Nephron (organoid): ENCODE measurements at regions not wholly inside any gene's neighbourhood (a gene's known extent, or its start where the extent isn't known, plus 50 kb on each side); places are given as distances from the start of the nearest gene placed in this dataset.
"Not testable (repeated sequence)": the region's sequence is repeated elsewhere in the genome, so short reads cannot be mapped to it uniquely, and the experiment has no call there.

Experiments
- H3K27ac Mint-ChIP-seq, 3 experiments: 2 replicates each; pipeline ENCODE4 v1.8.0; 2020; ENCODE audit warnings: mixed read lengths in 3 of 3, mild to moderate bottlenecking in 2 of 3, moderate library complexity in 1 of 3
- H3K27me3 Mint-ChIP-seq: 2 replicates; pipeline ENCODE4 v1.8.0; 2021; ENCODE audit warnings: low read depth, mild to moderate bottlenecking, moderate library complexity, mixed read lengths
- H3K36me3 Mint-ChIP-seq: 2 replicates; pipeline ENCODE4 v1.8.0; 2020; ENCODE audit warnings: low read depth, mixed read lengths
- H3K4me1 Mint-ChIP-seq: 2 replicates; pipeline ENCODE4 v1.8.0; 2020; ENCODE audit warnings: mixed read lengths
- H3K4me3 Mint-ChIP-seq, 3 experiments: 2 replicates each; pipeline ENCODE4 v1.8.0; 2020; ENCODE audit warnings: mild to moderate bottlenecking in 3 of 3, mixed read lengths in 3 of 3, moderate library complexity in 2 of 3
- H3K9me3 Mint-ChIP-seq: 2 replicates; pipeline ENCODE4 v1.8.0; 2020; ENCODE audit warnings: mixed read lengths
- TF ChIP-seq, protein P1 (sequence below), 3 experiments: fragments of 200-600 bp; sonication (generic); IDR thresholded peaks; one replicate each; pipeline ENCODE4 v1.5.0; 2021; ENCODE audit warnings: antibody characterized with exemption in 3 of 3; ENCODE audit not compliant: unreplicated experiment in 3 of 3

DNA sequence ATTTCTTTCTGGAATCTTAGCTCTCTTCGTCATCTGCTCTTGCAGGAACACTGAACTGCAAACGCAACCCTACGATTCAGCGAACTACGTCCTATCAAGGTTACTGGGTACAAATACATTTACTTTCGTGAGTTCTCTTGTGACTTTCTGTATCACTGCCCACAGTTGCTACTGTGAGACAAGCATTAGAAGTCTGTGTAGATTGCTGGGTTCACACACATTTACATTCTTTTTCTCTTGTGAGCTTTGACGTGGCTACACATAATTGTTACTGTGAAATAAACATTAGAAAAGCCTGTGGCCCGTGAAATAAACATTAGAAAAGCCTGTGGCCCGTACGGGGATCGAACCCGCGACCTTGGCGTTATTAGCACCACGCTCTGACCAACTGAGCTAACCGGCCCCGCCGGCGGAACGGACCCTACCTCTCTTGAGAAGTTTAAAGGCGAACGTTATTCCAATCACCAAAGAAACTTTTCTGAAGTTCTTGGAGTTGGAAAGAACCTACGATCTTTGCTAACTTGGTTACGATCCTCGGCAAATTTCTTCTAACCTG, 61.2 kb upstream of the ZNF322 start:
- H3K36me3 Mint-ChIP-seq, H3K4me3 Mint-ChIP-seq, H3K4me1 Mint-ChIP-seq, H3K27me3 Mint-ChIP-seq, H3K27ac Mint-ChIP-seq, H3K9me3 Mint-ChIP-seq: not testable (repeated sequence)

DNA sequence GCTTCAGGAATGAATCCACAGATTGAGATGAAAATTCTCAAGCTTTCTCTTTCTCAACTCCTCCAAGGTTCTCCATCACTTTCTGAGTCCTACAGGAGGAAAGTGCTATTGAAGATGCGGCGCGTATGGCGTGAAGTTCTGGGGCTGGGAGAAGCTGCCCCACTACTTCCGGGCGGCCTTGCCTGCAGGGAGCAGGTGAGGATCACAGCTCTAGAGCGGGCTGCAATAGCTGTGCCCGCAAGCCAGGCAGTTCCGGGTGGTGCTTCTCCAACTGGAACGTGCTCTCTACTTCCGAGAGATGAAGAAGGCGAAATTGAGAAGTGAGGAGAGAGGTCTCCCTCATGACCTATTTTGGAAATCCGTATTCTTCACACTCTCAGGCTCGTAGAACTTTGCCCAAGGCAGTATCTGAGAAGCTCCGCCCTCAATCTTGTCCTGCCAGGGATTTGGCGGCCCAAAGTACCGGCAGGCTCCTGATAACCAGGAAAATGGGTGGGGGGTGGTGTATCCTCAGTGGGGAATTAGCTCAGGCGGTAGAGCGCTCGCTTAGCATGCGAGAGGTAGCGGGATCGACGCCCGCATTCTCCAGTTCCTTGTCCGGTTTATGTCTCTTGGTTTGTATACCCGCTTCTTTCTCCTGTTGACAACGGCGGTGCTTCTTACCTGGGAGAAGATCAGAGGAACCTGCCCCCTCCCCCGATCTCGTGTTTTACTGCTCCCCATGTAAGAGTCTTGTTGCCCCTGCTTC, 70.6 kb upstream of the ZNF322 start:
- H3K4me3 Mint-ChIP-seq, H3K27me3 Mint-ChIP-seq, H3K4me1 Mint-ChIP-seq, H3K9me3 Mint-ChIP-seq, H3K36me3 Mint-ChIP-seq, H3K27ac Mint-ChIP-seq: not testable (repeated sequence)

GRCh38 chr6:26734776-26735472, 75.4 kb upstream of the ZNF322 start:
- not testable (repeated sequence) for H3K27ac Mint-ChIP-seq, H3K4me3 Mint-ChIP-seq, H3K4me1 Mint-ChIP-seq, H3K27me3 Mint-ChIP-seq, H3K9me3 Mint-ChIP-seq, H3K36me3 Mint-ChIP-seq

- Mint-ChIP-seq H3K27me3 (peaks cover 43% of the 10 kb centered on the region), H3K9me3 (peaks cover 3% of the 10 kb centered on the region), H3K4me1 (peaks cover 7% of the 10 kb centered on the region), H3K27ac (no peak overlapping the region), H3K36me3 (no peaks in the 10 kb centered on the region), H3K4me3 (no peak overlapping the region)
- TF ChIP-seq, protein P1, sequence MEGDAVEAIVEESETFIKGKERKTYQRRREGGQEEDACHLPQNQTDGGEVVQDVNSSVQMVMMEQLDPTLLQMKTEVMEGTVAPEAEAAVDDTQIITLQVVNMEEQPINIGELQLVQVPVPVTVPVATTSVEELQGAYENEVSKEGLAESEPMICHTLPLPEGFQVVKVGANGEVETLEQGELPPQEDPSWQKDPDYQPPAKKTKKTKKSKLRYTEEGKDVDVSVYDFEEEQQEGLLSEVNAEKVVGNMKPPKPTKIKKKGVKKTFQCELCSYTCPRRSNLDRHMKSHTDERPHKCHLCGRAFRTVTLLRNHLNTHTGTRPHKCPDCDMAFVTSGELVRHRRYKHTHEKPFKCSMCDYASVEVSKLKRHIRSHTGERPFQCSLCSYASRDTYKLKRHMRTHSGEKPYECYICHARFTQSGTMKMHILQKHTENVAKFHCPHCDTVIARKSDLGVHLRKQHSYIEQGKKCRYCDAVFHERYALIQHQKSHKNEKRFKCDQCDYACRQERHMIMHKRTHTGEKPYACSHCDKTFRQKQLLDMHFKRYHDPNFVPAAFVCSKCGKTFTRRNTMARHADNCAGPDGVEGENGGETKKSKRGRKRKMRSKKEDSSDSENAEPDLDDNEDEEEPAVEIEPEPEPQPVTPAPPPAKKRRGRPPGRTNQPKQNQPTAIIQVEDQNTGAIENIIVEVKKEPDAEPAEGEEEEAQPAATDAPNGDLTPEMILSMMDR (IDR thresholded peaks at IDR 0.05; ENCODE audit: unreplicated experiment in 3 of 3): no peak
Observed at GRCh38 chr6:26739811-26740210, 80.3 kb upstream of the ZNF322 start.

- Mint-ChIP-seq H3K36me3 (no peaks in the 10 kb centered on the region), H3K27ac (peak overlapping the region in 1 of 3 experiments; percentile 59), H3K4me3 (peak overlapping the region; percentile 85 to 88 (median 86))
Observed at GRCh38 chr6:26743157-26743821, 83.7 kb upstream of the ZNF322 start.

DNA sequence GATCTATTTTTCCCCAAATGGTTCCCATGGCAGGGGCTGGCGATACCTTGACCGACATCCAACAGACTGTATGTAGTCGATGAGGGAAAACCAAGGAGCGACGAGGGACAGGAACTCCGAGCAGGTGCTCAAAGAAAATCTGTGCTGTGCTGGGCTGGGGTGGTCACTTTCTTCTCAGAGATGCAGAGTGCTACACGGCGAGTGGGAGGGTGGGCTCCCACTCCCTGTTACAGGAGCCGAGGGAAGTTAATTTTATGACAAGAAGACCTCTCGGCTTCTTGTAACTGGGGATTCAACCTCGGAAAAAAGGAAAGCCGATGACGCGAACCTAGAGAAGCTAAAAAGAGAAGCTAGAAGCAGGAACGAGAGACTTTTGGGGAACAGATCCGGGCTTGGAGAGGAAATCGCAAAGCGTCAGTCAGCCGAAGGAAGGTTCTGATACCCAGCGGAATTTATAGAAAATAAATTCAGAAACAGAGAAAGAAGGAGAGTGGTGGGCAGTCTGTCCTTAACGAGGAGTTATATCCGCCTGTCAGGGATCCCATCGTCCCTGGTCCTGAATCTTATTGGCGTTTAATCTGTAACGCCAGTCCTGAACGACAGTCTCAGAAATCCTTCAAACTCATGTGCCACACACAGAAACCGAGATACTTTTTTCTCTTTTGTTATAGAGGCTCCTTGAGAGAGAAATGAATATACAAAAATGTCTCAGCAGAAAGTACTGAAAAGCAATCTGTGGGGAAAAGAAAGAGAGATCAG, 84.6 kb upstream of the ZNF322 start:
- TF ChIP-seq, protein P1 (IDR thresholded peaks at IDR 0.05; ENCODE audit: unreplicated experiment in 3 of 3): no peak
- peaks cover 76% of the 10 kb centered on the region for H3K27me3 Mint-ChIP-seq

More at GRCh38 chr6:26743157-26743821, 83.7 kb upstream of the ZNF322 start:
- TF ChIP-seq, protein P1 (IDR thresholded peaks at IDR 0.05; ENCODE audit: unreplicated experiment in 3 of 3): no peak
- Mint-ChIP-seq H3K4me1 (peaks cover 7% of the 10 kb centered on the region), H3K9me3 (peaks cover 3% of the 10 kb centered on the region), H3K27me3 (peaks cover 68% of the 10 kb centered on the region)

GRCh38 chr6:26744837-26745282, 85.3 kb upstream of the ZNF322 start:
- H3K9me3 Mint-ChIP-seq: not testable (repeated sequence)

More for the DNA sequence above, 84.6 kb upstream of the ZNF322 start:
- Mint-ChIP-seq H3K36me3 (no peaks in the 10 kb centered on the region), H3K27ac (peak overlapping the region; percentile 22 to 82 (median 59)), H3K9me3 (peaks cover 3% of the 10 kb centered on the region), H3K4me1 (peaks cover 7% of the 10 kb centered on the region), H3K4me3 (peak overlapping the region; percentile 85 to 88 (median 86))

DNA sequence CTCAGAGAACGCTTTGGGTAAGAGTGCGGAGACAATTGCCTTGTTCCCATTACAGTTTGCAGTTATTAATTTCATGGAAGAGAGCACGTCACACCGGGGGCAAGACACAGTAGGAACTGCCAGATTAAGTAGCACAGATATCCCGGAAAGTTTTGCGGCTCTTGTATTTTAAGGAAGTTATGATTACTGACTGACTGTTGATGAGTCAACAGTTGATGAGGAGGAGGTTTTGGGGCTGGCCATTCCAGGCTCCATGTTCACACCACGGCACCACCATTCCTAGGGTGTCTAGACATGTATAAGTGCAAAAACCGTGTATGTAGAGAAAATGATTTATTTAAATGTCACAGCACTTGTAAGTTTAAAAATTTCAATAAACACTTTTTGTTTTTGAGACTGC, 86.4 kb upstream of the ZNF322 start:
- H3K4me1 Mint-ChIP-seq, H3K9me3 Mint-ChIP-seq, H3K36me3 Mint-ChIP-seq, H3K4me3 Mint-ChIP-seq, H3K27ac Mint-ChIP-seq: not testable (repeated sequence)
- peaks cover 84% of the 10 kb centered on the region for H3K27me3 Mint-ChIP-seq

More at GRCh38 chr6:26744837-26745282, 85.3 kb upstream of the ZNF322 start:
- H3K4me1 Mint-ChIP-seq, H3K36me3 Mint-ChIP-seq: not testable (repeated sequence)
- Mint-ChIP-seq H3K27me3 (peaks cover 80% of the 10 kb centered on the region), H3K27ac (peak overlapping the region; percentile 22 to 82 (median 59)), H3K4me3 (peak overlapping the region; percentile 85 to 88 (median 86))

DNA sequence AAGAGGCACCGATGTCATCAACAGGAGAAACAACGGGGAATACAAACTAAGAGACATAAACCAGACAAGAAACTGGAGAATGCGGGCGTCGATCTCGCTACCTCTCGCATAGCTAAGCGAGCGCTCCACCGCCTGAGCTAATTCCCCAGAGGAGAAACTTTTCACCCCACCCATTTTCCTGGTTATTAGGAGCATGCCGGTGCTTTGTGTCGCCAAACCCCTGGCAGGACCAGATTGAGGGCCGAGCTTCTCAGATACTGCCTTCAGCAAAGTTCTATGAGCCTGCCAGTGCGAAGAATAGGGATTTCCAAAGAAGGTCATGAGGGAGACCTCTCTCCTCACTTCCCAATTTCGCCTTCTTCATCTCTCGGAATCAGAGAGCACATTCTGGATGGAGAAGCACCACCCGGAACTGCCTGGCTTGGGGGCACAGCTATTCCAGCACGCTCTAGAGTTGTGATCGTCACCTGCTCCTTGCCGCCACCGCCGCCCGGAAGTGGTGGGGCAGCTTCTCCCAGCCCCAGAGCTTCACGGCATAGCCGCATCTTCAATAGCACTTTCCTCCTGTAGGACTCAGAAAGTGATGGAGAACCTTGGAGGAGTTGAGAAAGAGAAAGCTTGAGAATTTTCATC, 89.7 kb upstream of the ZNF322 start:
- H3K9me3 Mint-ChIP-seq, H3K36me3 Mint-ChIP-seq, H3K4me1 Mint-ChIP-seq, H3K4me3 Mint-ChIP-seq, H3K27ac Mint-ChIP-seq: not testable (repeated sequence)
- H3K27me3 Mint-ChIP-seq: peaks cover 57% of the 10 kb centered on the region

DNA sequence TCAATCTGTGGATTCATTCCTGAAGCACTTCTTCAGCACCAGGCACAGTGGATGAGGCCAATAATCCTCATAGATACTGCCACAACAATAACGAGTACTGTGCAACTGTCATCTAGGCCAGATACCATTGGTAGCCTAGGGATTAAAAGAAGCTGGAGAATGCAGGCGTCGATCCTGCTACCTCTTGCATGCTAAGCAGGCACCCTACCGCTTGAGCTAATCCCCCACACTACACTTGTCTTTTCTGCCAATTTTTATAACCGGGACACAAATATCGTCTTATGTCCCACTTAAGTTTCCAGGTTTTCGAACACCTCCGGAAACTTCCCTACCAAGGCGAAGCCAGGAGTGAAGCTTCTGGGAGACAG, 90.2 kb upstream of the ZNF322 start:
- not testable (repeated sequence) for H3K27ac Mint-ChIP-seq, H3K9me3 Mint-ChIP-seq, H3K36me3 Mint-ChIP-seq, H3K4me1 Mint-ChIP-seq, H3K4me3 Mint-ChIP-seq
- peaks cover 57% of the 10 kb centered on the region for H3K27me3 Mint-ChIP-seq
